ENCODE measurements at regions not wholly inside any gene's neighbourhood (a gene's known extent, or its start where the extent isn't known, plus 50 kb on each side); places are given as distances from the start of the nearest gene placed in this dataset.

DNA sequence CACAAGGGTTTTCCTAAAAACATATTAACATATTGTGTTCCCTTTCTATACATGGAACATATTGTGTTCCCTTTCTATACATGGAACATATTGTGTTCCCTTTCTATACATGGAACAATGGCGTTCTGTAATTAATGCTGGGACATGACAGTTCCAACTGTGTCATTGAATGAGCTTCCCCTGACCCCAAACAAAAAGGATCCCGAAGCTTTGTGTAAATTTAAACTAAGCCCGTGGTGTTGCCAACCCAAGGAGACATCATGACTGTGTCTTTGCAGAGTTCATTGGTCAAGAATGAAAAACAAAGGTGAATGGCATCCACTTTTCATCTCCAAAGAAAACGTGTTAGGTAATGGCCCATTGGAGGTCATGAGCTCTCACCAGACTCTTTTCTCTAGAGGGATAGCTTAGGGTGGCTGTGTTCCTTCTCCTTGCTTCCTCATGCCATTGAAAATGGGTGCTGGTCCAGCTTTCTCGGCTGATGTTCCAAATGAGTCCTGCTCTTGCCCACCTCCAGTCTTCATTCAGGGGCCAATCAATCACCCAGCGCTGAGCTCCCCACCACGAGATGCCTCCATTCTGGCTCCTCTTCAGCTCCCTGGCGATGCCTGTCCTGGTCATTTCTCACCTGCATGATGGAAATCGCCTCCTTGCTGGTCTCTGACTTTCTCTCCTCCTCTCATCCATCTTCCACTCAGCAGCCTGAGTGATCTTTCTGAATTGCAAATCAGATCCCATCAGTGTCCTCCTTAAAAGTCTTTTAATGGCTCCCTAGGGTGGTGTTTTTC, 156.1 kb downstream of the VRK1 start:
- Histone ChIP-seq H3K9me2 (ENCODE audit: insufficient read depth, low read length) (no peaks in the 10 kb centered on the region), H3K79me2 (replicated peaks; ENCODE audit: insufficient read depth, low read length) (no peaks in the 10 kb centered on the region), H4K20me1 (ENCODE audit: insufficient read depth) (no peaks in the 10 kb centered on the region), H3K4me2 (ENCODE audit: low read length) (no peak overlapping the region), H3K9me3 (ENCODE audit: low read length) (no peaks in the 10 kb centered on the region), H3K4me3 (ENCODE audit: low read length) (no peak overlapping the region), H2AFZ (ENCODE audit: low read depth, low read length) (no peak overlapping the region), H3F3A (ENCODE audit: insufficient read depth, low read length, poor library complexity, severe bottlenecking) (no peaks in the 10 kb centered on the region), H3K27ac (ENCODE audit: low read length) (no peak overlapping the region), H3K36me3 (ENCODE audit: insufficient read depth, low read length) (no peaks in the 10 kb centered on the region), H3K27me3 (ENCODE audit: insufficient read depth, low read depth, low read length) (no peaks in the 10 kb centered on the region), H3K9ac (ENCODE audit: low read length) (no peak overlapping the region)
- TF ChIP-seq, protein P1, sequence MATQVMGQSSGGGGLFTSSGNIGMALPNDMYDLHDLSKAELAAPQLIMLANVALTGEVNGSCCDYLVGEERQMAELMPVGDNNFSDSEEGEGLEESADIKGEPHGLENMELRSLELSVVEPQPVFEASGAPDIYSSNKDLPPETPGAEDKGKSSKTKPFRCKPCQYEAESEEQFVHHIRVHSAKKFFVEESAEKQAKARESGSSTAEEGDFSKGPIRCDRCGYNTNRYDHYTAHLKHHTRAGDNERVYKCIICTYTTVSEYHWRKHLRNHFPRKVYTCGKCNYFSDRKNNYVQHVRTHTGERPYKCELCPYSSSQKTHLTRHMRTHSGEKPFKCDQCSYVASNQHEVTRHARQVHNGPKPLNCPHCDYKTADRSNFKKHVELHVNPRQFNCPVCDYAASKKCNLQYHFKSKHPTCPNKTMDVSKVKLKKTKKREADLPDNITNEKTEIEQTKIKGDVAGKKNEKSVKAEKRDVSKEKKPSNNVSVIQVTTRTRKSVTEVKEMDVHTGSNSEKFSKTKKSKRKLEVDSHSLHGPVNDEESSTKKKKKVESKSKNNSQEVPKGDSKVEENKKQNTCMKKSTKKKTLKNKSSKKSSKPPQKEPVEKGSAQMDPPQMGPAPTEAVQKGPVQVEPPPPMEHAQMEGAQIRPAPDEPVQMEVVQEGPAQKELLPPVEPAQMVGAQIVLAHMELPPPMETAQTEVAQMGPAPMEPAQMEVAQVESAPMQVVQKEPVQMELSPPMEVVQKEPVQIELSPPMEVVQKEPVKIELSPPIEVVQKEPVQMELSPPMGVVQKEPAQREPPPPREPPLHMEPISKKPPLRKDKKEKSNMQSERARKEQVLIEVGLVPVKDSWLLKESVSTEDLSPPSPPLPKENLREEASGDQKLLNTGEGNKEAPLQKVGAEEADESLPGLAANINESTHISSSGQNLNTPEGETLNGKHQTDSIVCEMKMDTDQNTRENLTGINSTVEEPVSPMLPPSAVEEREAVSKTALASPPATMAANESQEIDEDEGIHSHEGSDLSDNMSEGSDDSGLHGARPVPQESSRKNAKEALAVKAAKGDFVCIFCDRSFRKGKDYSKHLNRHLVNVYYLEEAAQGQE (IDR thresholded peaks at IDR 0.05; ENCODE audit: borderline replicate concordance) = no peak
- TF ChIP-seq CTCF (IDR thresholded peaks at IDR 0.05; ENCODE audit: poor library complexity, severe bottlenecking) (no peak), TAF1 (IDR thresholded peaks at IDR 0.05; ENCODE audit: low read depth) (no peak), EP300 (conservative IDR thresholded peaks at IDR 0.05; ENCODE audit: poor library complexity, severe bottlenecking) (no peak), MXI1 (conservative IDR thresholded peaks at IDR 0.05; ENCODE audit: poor library complexity, severe bottlenecking) (no peak), POLR2AphosphoS5 (IDR thresholded peaks at IDR 0.05) (no peak), RAD21 (conservative IDR thresholded peaks at IDR 0.05) (no peak), SMC3 (conservative IDR thresholded peaks at IDR 0.05; ENCODE audit: poor library complexity) (no peak), EZH2 (IDR thresholded peaks at IDR 0.05; ENCODE audit: borderline replicate concordance, insufficient read depth, low read length, poor library complexity, severe bottlenecking) (no peak)

DNA sequence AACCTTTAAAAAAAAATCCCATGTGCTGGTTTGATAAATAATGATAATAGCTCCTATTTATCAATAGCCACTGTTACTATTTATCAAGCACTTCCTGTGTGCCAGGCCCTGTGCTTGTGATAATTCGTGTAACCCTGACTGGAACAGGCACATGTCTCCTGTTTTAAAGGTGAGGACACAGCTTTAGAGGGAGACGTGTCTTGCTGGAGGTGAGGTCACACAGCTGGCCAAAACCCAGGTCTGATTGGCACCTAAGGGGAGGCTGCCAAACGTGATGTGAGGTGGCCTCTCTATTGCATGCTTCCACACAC, 156.6 kb downstream of the VRK1 start:
- no peak overlapping the region for H3K4me3 ChIP-seq (ENCODE audit: low read length)
- TF ChIP-seq, protein P1 (IDR thresholded peaks at IDR 0.05; ENCODE audit: borderline replicate concordance) = no peak
- TF ChIP-seq RAD21 (conservative IDR thresholded peaks at IDR 0.05) = no peak
- no peak for TF ChIP-seq SMC3 (conservative IDR thresholded peaks at IDR 0.05; ENCODE audit: poor library complexity)
- TF ChIP-seq MXI1 (conservative IDR thresholded peaks at IDR 0.05; ENCODE audit: poor library complexity, severe bottlenecking) = no peak
- TF ChIP-seq CTCF (IDR thresholded peaks at IDR 0.05; ENCODE audit: poor library complexity, severe bottlenecking) = no peak
- TF ChIP-seq EP300 (conservative IDR thresholded peaks at IDR 0.05; ENCODE audit: poor library complexity, severe bottlenecking) = no peak
- no peak for TF ChIP-seq EZH2 (IDR thresholded peaks at IDR 0.05; ENCODE audit: borderline replicate concordance, insufficient read depth, low read length, poor library complexity, severe bottlenecking)
- TF ChIP-seq TAF1 (IDR thresholded peaks at IDR 0.05; ENCODE audit: low read depth) = no peak
- no peak for TF ChIP-seq POLR2AphosphoS5 (IDR thresholded peaks at IDR 0.05)
- H3K36me3 ChIP-seq (ENCODE audit: insufficient read depth, low read length) = no peaks in the 10 kb centered on the region
- H2AFZ ChIP-seq (ENCODE audit: low read depth, low read length) = no peak overlapping the region
- no peaks in the 10 kb centered on the region for H4K20me1 ChIP-seq (ENCODE audit: insufficient read depth)
- H3F3A ChIP-seq (ENCODE audit: insufficient read depth, low read length, poor library complexity, severe bottlenecking) = no peaks in the 10 kb centered on the region
- no peaks in the 10 kb centered on the region for H3K79me2 ChIP-seq (replicated peaks; ENCODE audit: insufficient read depth, low read length)
- H3K27me3 ChIP-seq (ENCODE audit: insufficient read depth, low read depth, low read length) = no peaks in the 10 kb centered on the region
- H3K9ac ChIP-seq (ENCODE audit: low read length) = no peak overlapping the region
- H3K27ac ChIP-seq (ENCODE audit: low read length) = no peak overlapping the region
- H3K4me2 ChIP-seq (ENCODE audit: low read length) = no peak overlapping the region
- no peaks in the 10 kb centered on the region for H3K9me3 ChIP-seq (ENCODE audit: low read length)
- H3K9me2 ChIP-seq (ENCODE audit: insufficient read depth, low read length) = no peaks in the 10 kb centered on the region

Measured in neural cell (in vitro differentiated cells).